Stimulated activated CD8-positive, alpha-beta memory T cell treated with anti-CD3 and anti-CD28 coated beads, Interleukin-12 subunit alpha, Interleukin-12 subunit beta, amount 100 ng/mL, for 24 hours (primary cell): ENCODE measurements at regions not wholly inside any gene's neighbourhood (a gene's known extent, or its start where the extent isn't known, plus 50 kb on each side); places are given as distances from the start of the nearest gene placed in this dataset.

Experiments
- DNase-seq: peaks from one replicate; pipeline ENCODE4 v3.0.0-alpha.2; 2020; ENCODE audit errors: extremely low read depth

DNA sequence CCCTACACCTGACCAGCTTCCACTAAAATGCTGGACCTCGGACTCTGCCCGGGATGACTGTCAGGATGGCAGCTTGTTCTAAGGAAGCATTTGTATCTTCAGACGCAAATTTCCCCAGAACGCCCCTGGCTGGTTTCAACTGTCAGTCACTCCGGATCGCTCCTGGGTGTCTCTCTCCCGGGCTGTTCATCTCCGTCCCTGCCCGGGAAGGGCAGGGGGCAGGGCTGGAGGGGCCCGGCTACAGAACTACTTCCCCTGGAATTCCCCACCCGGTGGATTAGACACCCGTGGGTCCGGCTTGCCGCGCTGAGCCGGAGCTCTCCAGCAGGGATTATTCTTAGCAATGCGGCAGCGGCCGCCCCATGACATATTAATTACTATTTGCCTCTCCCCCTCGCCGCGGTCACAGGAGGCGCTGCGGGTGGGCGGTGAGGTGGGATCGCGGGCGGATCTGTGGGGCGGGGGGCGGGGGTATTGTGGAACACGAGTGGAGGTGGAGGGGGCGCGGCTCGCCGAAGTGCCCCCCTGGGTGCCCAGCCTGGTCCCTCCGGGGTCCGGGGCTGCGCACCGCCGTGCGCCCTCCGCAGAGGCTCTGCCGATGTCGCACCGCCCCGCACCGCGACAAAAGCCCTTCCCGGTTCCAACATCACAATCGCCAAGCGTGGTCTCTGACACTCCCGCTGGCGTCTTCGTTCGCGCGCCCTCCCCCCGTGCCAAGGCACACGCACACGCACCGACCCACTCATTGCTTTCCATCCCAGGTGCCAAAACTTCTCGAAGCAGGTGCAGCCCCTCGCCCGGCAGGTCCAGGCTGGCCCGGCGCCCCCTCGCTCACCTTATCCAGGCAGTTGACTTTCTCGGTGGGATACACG, 276.1 kb upstream of the NEBL start:
- no peak for DNase-seq

DNA sequence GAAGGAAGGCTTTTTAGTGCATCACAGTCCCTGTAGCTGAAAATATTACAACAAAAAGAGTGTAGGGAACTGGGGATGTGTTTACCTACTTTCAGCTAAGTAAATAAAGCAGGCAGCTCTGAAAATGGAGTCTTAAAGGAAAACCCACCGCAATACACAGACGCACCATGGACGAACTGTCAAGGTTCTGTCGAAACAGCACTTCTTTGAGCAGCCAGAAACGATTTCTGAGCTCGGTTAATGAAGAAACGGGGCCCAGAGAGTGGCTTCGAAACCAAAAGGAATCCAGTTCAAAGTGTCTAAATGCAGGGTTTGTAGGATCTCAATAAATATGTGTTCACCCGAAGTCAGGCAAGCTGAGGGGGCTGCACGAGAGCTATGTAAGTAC, 275.4 kb upstream of the NEBL start:
- DNase-seq, result no peak

GRCh38 chr10:21171936-21172541, 274.9 kb upstream of the NEBL start:
- no peak for DNase-seq

DNA sequence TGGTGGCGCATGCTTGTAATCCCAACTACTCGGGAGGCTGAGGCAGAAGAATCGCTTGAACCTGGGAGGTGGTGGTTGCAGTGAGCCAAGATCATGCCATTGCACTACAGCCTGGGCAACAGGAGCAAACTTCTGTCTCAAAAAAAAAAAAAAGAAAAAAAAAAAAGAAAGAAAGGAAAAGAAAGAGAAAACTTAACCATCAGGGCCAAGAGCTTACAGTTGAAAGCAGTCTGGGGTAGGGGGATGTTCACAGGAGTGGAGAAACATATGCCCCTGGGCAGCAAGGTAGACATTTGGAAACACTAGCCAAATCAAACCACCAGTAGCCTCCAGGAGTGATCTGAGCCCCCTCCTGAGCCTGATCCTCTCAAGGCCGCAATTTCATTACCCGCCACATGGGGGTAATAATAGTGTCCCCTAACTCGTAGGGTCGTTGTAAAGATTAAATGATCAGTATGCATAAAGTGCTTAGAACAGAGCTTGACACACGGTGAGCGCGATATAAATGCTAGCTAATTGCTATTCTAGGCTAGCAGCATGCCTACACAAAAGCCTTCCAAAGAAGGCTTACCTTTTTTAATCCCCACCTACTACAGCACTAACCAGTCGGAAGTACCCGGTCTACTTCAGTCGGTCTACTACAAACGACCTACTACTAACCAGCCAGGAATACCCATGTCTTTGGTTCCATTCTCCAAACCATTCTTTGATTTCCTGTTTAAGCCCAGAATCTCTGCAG, 274.3 kb upstream of the NEBL start:
- no peak for DNase-seq

GRCh38 chr10:21170216-21170615, 273.1 kb upstream of the NEBL start:
- DNase-seq, result no peak

DNA sequence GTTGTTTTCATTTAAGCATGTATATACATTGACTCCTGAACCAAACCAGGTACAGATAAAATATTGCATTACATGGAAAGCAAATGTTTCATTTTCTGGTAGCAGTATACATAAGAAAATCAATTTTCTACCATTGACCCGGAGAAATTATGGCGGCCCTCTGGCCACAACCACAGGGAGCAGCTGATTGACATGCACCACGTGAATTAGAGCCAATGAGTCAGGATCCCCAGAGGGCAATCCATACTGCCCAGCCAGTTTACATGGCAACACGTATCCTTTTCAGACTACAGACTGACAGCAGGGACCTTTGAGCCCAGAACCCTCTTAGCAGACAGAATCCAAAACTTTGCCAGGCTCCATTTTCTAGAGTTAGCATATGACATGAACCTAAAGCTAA, 272.2 kb upstream of the NEBL start:
- DNase-seq, result no peak

DNA sequence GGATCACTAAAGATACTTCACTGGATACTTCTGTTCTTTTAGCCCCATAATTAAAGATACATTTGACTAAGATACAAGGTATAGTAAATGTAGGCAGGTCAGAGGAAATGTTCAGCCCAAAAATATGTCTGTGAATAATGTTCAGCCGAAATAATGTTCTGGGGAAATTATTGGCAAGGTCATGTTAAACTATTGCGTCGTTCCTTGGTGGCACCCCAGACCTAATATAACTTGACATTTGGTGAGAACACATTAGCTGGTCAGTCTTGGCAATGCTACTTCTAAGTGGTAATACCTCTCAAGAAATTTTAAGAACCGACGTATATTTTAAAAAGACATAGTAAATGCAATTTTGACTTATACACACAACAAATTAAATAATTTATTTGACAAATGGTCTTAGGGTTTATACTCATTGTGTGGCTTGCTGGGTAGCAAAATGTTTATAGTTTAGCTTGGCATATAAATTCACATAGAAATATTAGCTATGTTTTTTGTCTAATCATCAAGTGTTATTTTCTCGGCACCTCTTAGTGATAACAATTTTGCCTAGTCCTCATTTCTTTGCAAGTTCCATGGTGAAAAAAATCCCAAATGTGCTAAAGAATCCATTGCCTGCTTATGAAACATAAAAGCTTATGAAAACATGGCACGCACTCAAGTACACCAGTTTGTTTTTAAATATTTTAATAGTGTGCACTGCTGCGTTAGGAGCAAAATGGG, 270.3 kb upstream of the NEBL start:
- DNase-seq, result no peak

- no peak for DNase-seq
Measured at GRCh38 chr10:21166557-21167287, 269.6 kb upstream of the NEBL start.

DNA sequence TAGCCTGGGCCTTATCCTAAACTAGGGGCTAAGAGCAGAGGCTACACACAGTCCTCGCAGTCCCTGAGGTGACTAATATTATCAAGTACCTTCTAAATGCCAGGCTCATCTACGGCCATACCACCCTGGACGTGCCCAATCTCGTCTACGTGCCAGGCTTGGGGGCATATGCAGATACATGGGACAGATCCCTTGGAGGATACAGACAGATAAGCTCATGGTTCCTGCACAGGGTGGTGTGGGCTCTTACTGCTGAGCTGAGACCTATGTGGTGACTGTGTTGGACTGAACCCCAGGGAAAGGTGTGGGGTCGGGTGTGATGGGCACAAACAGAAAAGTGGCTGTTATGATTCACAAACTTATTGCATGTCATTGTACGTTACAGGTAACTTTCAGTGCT, 268.4 kb upstream of the NEBL start:
- no peak for DNase-seq

- DNase-seq, result no peak
Measured at GRCh38 chr10:21164687-21165086, 267.6 kb upstream of the NEBL start.

DNA sequence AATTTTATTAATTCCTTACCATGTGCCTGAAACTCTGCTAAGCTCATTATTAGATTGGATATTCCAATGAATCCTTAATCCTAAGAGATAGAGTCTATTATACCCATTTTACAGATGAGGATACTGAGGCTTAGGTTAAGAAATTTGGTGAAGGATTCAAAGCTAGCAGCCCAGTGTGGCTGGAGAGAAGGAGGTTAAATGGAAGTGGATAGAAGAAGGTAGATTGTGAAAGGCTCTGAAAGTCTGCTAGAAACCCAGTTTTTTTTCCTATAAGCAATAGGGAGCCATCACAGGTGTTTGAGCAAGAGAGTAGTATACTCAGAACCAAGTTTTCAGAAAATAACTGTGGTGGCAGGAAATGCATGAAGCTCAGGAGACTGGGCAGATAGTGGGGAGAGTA, 265.8 kb upstream of the NEBL start:
- no peak for DNase-seq

DNA sequence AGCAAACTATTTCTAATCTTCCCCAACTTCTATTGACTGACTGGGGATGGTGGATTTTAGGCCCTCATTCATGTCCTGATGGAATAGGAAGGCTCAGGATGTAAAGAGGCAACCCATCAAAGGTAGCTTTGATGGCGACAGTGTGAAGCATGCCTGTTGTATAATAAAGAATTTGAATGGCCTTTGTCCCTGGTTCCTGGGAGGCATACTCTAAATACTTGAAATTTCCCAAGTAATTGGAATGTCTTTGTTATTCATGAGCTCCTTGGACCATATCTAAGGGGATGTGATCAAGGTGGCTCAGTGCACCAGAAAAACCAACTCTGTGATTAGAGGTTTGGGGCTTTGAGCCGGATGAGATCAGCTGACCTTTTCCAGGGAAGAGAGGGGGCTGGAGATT, 264.5 kb upstream of the NEBL start:
- DNase-seq, result no peak

- DNase-seq, result no peak
Measured at GRCh38 chr10:21161090-21161625, 264.0 kb upstream of the NEBL start.

- DNase-seq, result no peak
Measured at GRCh38 chr10:21160116-21160515, 263.0 kb upstream of the NEBL start.

- DNase-seq, result no peak
Measured at GRCh38 chr10:21159669-21160068, 262.6 kb upstream of the NEBL start.

- DNase-seq, result no peak
Measured at GRCh38 chr10:21158301-21158700, 261.2 kb upstream of the NEBL start.

DNA sequence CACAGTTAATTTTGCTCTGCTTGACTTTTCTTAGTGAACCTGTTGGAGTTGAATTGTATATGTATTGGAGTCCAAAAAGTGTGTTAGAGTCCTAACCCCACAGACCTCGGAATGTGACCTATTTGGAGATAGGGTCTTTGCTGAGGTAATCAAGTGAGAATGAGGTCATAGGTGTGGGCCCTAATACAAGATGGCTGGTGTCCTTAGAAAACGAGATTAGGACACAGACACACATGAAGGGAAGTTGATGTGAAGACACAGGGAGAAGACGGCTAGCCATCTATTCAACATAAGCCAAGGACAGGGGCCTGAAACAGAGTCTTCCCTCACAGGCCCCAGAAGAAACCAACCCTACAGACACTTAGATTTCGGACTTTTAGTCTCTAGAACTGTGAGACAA, 260.6 kb upstream of the NEBL start:
- no peak for DNase-seq

DNA sequence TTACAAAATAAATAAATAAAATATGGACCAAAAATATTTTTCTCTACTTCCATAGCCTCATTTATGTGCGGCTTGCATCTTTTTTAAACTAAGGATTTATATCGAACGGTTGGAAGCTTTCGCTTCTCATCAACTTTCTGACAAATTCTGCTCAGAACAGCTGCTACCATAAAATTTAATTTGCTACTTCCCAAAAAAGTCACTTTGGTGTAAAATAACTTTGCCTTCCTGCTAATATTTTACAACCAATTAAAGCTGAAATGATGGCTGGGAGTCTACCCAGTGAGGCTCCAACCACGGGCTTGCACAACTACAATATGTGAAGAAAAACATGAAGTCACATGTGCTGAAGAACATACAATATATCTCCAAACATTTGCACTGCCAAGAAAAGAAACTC, 253.1 kb upstream of the NEBL start:
- no peak for DNase-seq

GRCh38 chr10:21146436-21146789, 249.3 kb upstream of the NEBL start:
- DNase-seq, result no peak

GRCh38 chr10:21145751-21146435, 248.8 kb upstream of the NEBL start:
- no peak for DNase-seq

GRCh38 chr10:21144047-21144446, 246.9 kb upstream of the NEBL start:
- DNase-seq, result no peak
